Gastroesophageal sphincter (tissue), 4 donors: ENCODE measurements at regions not wholly inside any gene's neighbourhood (a gene's known extent, or its start where the extent isn't known, plus 50 kb on each side); places are given as distances from the start of the nearest gene placed in this dataset.

Source experiments
- ATAC-seq: fragments of 150-250 bp; one replicate; pipeline ENCODE4 v1.9.1; 2016; ENCODE audit warnings: mild to moderate bottlenecking, moderate library complexity
- H3K27ac ChIP-seq, 4 donors: fragments of 200-600 bp; sonication (generic) in 3 of 4; 1 replicate in 3 of 4; 2 replicates in 1 of 4; pipeline ENCODE4 v1.5.1; 2016 to 2019
- H3K27me3 ChIP-seq: fragments of 200-600 bp; sonication (generic); one replicate; pipeline ENCODE4 v1.5.1; 2019
- H3K36me3 ChIP-seq, 2 donors: fragments of 200-600 bp; sonication (generic); one replicate each; pipeline ENCODE4 v1.5.1; 2019; ENCODE audit warnings: control low read depth in 1 of 2
- H3K4me1 ChIP-seq, 3 donors: fragments of 200-600 bp; sonication (generic); 1 replicate in 2 of 3; 2 replicates in 1 of 3; pipeline ENCODE4 v1.5.1; 2016 to 2019; ENCODE audit warnings: control low read depth in 2 of 3
- H3K4me3 ChIP-seq, 2 donors: fragments of 200-600 bp; sonication (generic); one replicate each; pipeline ENCODE4 v1.5.1; 2019; ENCODE audit warnings: mild to moderate bottlenecking in 1 of 2, moderate library complexity in 1 of 2
- H3K9me3 ChIP-seq, 3 donors: fragments of 200-600 bp; sonication (generic); one replicate each; pipeline ENCODE4 v1.5.1; 2017 to 2019; ENCODE audit warnings: control low read depth in 2 of 3
- EP300 ChIP-seq: sonication (generic); formaldehyde crosslinking; IDR thresholded peaks from one replicate; pipeline ENCODE4 v1.6.1; 2017; ENCODE audit warnings: antibody characterized with exemption, mild to moderate bottlenecking
- POLR2A ChIP-seq, 2 donors: fragments of 450-650 bp; IDR thresholded peaks; one replicate each; pipeline ENCODE4 v1.6.1; 2017; ENCODE audit warnings: antibody characterized with exemption in 2 of 2, mild to moderate bottlenecking in 2 of 2, moderate library complexity in 1 of 2
- POLR2AphosphoS5 ChIP-seq: sonication (generic); formaldehyde crosslinking; IDR thresholded peaks from one replicate; pipeline ENCODE4 v1.6.1; 2017; ENCODE audit warnings: antibody characterized with exemption
- WGBS, 2 donors: methylation state at CpG; one replicate each; pipeline ENCODE4 v1.1.5; 2018; ENCODE audit warnings: low coverage in 1 of 2; 5-methylcytosine and 5-hydroxymethylcytosine counted together
- TF ChIP-seq, protein P1 (sequence below), 4 experiments: fragments of 200-600 bp in 2 of 4; fragments of 450-650 bp in 2 of 4; sonication (generic) in 1 of 4; IDR thresholded peaks; one replicate each; pipeline ENCODE4 v1.5.1; 2017 to 2019; ENCODE audit warnings: antibody characterized with exemption in 4 of 4, mild to moderate bottlenecking in 2 of 4, moderate library complexity in 2 of 4

DNA sequence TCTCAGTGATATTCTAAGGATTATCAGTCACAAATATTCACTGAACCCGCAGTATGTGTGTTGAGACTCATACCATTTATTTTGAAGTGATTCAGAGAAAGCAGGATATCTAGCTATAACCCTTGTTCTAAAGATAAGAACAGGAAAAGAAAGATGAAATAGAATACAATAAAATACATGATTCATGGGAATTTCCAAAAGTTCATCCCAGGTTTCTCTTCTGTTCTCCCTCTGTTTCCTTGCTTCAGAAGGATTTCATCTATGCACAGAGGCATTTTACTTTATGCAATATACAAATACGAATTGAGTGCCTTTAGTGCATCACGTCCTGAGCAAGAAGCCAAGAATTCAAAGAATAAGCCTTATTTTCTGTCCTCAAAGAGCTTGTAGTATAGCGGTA lies 274.4 kb upstream of the GPC6 start:
- 70 to 75% methylated on average over 3 to 4 of the region's 4 CpGs for WGBS, 2 donors
- no peaks in the 10 kb centered on the region for H3K36me3 ChIP-seq
- no peak overlapping the region for H3K27ac ChIP-seq
- no peaks in the 10 kb centered on the region for H3K4me1 ChIP-seq
- no peaks in the 10 kb centered on the region for H3K9me3 ChIP-seq
- TF ChIP-seq, protein P1, sequence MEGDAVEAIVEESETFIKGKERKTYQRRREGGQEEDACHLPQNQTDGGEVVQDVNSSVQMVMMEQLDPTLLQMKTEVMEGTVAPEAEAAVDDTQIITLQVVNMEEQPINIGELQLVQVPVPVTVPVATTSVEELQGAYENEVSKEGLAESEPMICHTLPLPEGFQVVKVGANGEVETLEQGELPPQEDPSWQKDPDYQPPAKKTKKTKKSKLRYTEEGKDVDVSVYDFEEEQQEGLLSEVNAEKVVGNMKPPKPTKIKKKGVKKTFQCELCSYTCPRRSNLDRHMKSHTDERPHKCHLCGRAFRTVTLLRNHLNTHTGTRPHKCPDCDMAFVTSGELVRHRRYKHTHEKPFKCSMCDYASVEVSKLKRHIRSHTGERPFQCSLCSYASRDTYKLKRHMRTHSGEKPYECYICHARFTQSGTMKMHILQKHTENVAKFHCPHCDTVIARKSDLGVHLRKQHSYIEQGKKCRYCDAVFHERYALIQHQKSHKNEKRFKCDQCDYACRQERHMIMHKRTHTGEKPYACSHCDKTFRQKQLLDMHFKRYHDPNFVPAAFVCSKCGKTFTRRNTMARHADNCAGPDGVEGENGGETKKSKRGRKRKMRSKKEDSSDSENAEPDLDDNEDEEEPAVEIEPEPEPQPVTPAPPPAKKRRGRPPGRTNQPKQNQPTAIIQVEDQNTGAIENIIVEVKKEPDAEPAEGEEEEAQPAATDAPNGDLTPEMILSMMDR (IDR thresholded peaks at IDR 0.05), result no peak
- TF ChIP-seq POLR2AphosphoS5, result no peak
- no peak for TF ChIP-seq POLR2A (IDR thresholded peaks at IDR 0.05)
- no peak for TF ChIP-seq EP300
- no peak overlapping the region for H3K4me3 ChIP-seq
- no peak for ATAC-seq
- H3K27me3 ChIP-seq, result no peaks in the 10 kb centered on the region

DNA sequence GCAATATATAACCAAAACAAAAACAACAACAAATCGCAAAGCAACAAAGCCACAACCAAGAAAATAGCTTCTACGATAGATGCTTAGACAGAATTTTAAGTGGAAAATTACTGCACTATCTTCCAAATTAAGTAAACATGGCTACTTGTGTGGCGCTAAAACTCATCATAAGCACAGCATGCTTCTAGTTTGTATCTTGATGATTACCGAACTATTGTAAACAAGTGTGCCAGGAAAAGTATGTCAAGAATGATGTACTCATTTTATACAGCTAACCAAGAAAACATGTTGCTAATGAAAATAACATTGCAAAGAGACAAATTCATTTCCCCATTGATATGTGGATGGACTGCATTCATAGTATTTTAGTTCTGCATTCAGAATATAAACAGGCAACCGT lies 271.9 kb upstream of the GPC6 start:
- no peak overlapping the region for H3K27ac ChIP-seq
- no peak for TF ChIP-seq POLR2A (IDR thresholded peaks at IDR 0.05)
- TF ChIP-seq EP300, result no peak
- no peak for TF ChIP-seq POLR2AphosphoS5
- TF ChIP-seq, protein P1 (IDR thresholded peaks at IDR 0.05), result no peak
- H3K27me3 ChIP-seq, result no peaks in the 10 kb centered on the region
- no peaks in the 10 kb centered on the region for H3K9me3 ChIP-seq
- no peak for ATAC-seq
- no peak overlapping the region for H3K4me3 ChIP-seq
- no peaks in the 10 kb centered on the region for H3K4me1 ChIP-seq
- WGBS, 2 donors, result 74 to 80% methylated on average over 5 of the region's 5 CpGs
- H3K36me3 ChIP-seq, result no peaks in the 10 kb centered on the region

DNA sequence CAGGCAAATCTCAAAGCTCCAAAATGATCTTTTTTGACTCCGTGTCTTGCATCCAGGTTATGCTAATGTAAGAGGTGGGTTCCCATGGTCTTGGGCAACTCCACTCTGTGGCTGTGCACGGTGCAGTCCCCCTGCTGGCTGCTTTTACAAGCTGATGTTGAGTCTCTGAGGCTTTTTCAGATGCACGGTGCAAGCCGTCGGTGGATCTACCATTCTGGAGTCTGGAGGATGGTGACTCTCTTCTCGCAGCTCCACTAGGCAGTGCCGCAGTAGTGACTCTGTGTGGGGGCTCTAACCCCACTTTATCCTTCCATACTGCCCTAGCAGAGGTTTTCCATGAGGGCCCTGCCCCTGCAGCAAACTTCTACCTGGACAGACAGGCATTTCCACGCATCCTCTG lies 266.8 kb upstream of the GPC6 start:
- H3K4me3 ChIP-seq, result no peak overlapping the region
- H3K27ac ChIP-seq, result no peak overlapping the region
- no peaks in the 10 kb centered on the region for H3K4me1 ChIP-seq
- no peaks in the 10 kb centered on the region for H3K36me3 ChIP-seq
- no peak for TF ChIP-seq POLR2AphosphoS5
- TF ChIP-seq EP300, result no peak
- no peak for ATAC-seq
- 88 to 100% methylated on average over 3 to 4 of the region's 8 CpGs for WGBS, 2 donors
- H3K9me3 ChIP-seq, result no peaks in the 10 kb centered on the region
- no peaks in the 10 kb centered on the region for H3K27me3 ChIP-seq

DNA sequence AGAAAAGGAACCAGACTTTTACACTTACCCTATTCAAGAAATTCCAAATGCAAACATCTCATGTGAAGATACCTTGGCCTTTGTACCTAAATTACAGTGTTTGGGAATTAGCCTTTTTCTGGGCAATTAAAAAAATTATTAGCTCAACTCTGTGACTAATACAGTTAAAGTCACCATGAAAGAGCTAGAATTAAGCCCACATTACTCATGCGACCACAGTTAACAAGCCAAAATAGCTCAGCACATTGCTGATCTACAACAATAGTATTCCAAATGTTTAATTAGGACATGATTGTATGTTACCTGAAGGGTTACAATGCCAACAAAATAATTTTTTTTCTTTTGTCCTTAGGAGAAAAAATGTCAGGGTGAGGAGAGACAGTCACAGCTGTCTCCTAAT lies 263.6 kb upstream of the GPC6 start:
- WGBS, 2 donors, result 93 to 100% methylated on average over 1 of the region's 1 CpG
- no peaks in the 10 kb centered on the region for H3K9me3 ChIP-seq
- no peaks in the 10 kb centered on the region for H3K4me1 ChIP-seq
- TF ChIP-seq POLR2AphosphoS5 (no peak), EP300 (no peak)
- TF ChIP-seq, protein P1 (IDR thresholded peaks at IDR 0.05), result no peak
- H3K4me3 ChIP-seq, result no peak overlapping the region
- no peak for ATAC-seq
- H3K27ac ChIP-seq, result no peak overlapping the region
- H3K36me3 ChIP-seq, result no peaks in the 10 kb centered on the region
- no peaks in the 10 kb centered on the region for H3K27me3 ChIP-seq

DNA sequence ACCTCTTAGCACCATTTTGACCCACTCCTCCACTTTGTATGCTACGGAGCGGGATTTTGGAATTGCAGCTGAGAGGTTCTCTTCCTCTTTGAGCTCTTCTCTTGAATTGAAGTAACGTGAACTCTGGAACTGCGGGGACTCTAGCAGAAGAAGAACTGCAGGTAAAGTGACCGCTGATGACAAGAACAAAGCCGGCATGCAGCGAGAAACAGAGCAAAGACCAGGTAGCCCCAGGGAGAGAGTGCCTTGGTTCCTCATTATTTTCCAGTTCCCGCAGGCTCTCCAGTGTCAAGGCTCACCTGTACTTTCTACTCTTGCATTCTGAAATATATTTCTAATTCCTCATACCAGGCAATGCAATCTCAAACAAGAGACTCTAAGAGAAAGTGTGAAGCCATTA lies 260.3 kb upstream of the GPC6 start:
- Histone ChIP-seq H3K9me3 (no peaks in the 10 kb centered on the region), H3K36me3 (no peaks in the 10 kb centered on the region), H3K4me3 (no peak overlapping the region), H3K4me1 (no peaks in the 10 kb centered on the region), H3K27me3 (no peaks in the 10 kb centered on the region), H3K27ac (no peak overlapping the region)
- no peak for TF ChIP-seq POLR2AphosphoS5
- no peak for TF ChIP-seq EP300
- TF ChIP-seq, protein P1 (IDR thresholded peaks at IDR 0.05), result no peak
- no peak for TF ChIP-seq POLR2A (IDR thresholded peaks at IDR 0.05)
- no peak for ATAC-seq
- 83 to 95% methylated on average over 6 to 7 of the region's 8 CpGs for WGBS, 2 donors

DNA sequence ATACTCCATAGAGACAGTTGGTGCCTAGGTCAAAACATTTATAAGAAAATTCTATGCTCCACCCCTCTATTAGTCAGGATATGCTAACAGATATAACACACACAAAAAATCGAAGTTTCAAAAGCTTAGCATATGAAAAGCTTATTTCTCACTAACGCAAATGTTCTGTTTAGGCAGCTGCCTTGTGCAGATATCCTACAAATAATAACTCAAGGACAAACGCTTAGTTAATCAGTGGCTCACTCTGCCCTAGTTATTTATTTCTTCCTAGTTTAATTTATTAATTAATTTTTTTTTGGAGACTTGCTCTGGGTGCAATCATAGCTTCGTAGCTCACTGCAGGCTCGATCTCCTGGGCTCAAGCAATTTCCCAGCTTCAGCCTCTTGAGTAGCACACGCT lies 259.7 kb upstream of the GPC6 start:
- H3K27ac ChIP-seq, result no peak overlapping the region
- TF ChIP-seq POLR2AphosphoS5, result no peak
- TF ChIP-seq, protein P1 (IDR thresholded peaks at IDR 0.05), result no peak
- TF ChIP-seq EP300, result no peak
- no peak for TF ChIP-seq POLR2A (IDR thresholded peaks at IDR 0.05)
- H3K4me1 ChIP-seq, result no peaks in the 10 kb centered on the region
- H3K4me3 ChIP-seq, result no peak overlapping the region
- ATAC-seq, result no peak
- 60 to 70% methylated on average over 3 to 6 of the region's 6 CpGs for WGBS, 2 donors
- H3K9me3 ChIP-seq, result no peaks in the 10 kb centered on the region
- no peaks in the 10 kb centered on the region for H3K36me3 ChIP-seq
- H3K27me3 ChIP-seq, result no peaks in the 10 kb centered on the region
